ENCODE measurements at regions not wholly inside any gene's neighbourhood (a gene's known extent, or its start where the extent isn't known, plus 50 kb on each side); places are given as distances from the start of the nearest gene placed in this dataset.

- TF ChIP-seq, protein P1, sequence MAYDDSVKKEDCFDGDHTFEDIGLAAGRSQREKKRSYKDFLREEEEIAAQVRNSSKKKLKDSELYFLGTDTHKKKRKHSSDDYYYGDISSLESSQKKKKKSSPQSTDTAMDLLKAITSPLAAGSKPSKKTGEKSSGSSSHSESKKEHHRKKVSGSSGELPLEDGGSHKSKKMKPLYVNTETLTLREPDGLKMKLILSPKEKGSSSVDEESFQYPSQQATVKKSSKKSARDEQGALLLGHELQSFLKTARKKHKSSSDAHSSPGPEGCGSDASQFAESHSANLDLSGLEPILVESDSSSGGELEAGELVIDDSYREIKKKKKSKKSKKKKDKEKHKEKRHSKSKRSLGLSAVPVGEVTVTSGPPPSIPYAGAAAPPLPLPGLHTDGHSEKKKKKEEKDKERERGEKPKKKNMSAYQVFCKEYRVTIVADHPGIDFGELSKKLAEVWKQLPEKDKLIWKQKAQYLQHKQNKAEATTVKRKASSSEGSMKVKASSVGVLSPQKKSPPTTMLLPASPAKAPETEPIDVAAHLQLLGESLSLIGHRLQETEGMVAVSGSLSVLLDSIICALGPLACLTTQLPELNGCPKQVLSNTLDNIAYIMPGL (CRISPR knock-in tag; IDR thresholded peaks at IDR 0.05; ENCODE audit: borderline replicate concordance in 1 of 2, low read depth in 1 of 2): no peak
- TF ChIP-seq SKIL (CRISPR knock-in tag; IDR thresholded peaks at IDR 0.05; ENCODE audit: borderline replicate concordance) (peak; percentile 41; the same call in 1 of the 2 replicates), HNF4A (CRISPR knock-in tag; IDR thresholded peaks at IDR 0.05) (peak; percentile 94), SNRNP70 (IDR thresholded peaks at IDR 0.05; ENCODE audit: low read depth, low read length) (no peak), ZMYM4 (CRISPR knock-in tag; IDR thresholded peaks at IDR 0.05) (peak; percentile 18; the same call in 1 of the 2 replicates), IRX3 (CRISPR knock-in tag; IDR thresholded peaks at IDR 0.05; ENCODE audit: borderline replicate concordance, low read depth) (no peak), ZNF18 (CRISPR knock-in tag; IDR thresholded peaks at IDR 0.05; ENCODE audit: insufficient replicate concordance) (no peak), SMARCE1 (IDR thresholded peaks at IDR 0.05; ENCODE audit: borderline replicate concordance) (no peak), RORA (CRISPR knock-in tag; IDR thresholded peaks at IDR 0.05) (no peak), ZNF282 (IDR thresholded peaks at IDR 0.05; ENCODE audit: partially characterized antibody) (no peak), MTF2 (CRISPR knock-in tag; IDR thresholded peaks at IDR 0.05; ENCODE audit: borderline replicate concordance) (no peak), ELF3 (CRISPR knock-in tag; IDR thresholded peaks at IDR 0.05) (peak; percentile 67), ZFP37 (CRISPR knock-in tag; IDR thresholded peaks at IDR 0.05; ENCODE audit: borderline replicate concordance) (no peak), ZBTB42 (CRISPR knock-in tag; IDR thresholded peaks at IDR 0.05) (no peak), PRPF4 (IDR thresholded peaks at IDR 0.05; ENCODE audit: low read depth, low read length, poor library complexity, severe bottlenecking) (no peak), REL (CRISPR knock-in tag; conservative IDR thresholded peaks at IDR 0.05) (no peak), RFXAP (CRISPR knock-in tag; IDR thresholded peaks at IDR 0.05; ENCODE audit: borderline replicate concordance) (no peak; the same call in 1 of the 2 replicates), ZNF235 (CRISPR knock-in tag; IDR thresholded peaks at IDR 0.05; ENCODE audit: borderline replicate concordance) (no peak), KLF16 (CRISPR knock-in tag; IDR thresholded peaks at IDR 0.05) (no peak)
- TF ChIP-seq, protein P2, sequence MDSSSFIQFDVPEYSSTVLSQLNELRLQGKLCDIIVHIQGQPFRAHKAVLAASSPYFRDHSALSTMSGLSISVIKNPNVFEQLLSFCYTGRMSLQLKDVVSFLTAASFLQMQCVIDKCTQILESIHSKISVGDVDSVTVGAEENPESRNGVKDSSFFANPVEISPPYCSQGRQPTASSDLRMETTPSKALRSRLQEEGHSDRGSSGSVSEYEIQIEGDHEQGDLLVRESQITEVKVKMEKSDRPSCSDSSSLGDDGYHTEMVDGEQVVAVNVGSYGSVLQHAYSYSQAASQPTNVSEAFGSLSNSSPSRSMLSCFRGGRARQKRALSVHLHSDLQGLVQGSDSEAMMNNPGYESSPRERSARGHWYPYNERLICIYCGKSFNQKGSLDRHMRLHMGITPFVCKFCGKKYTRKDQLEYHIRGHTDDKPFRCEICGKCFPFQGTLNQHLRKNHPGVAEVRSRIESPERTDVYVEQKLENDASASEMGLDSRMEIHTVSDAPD (CRISPR knock-in tag; IDR thresholded peaks at IDR 0.05): peak; percentile 21; the same call in 1 of the 2 replicates
These were observed 61.1 kb downstream of the BARX1 start (continued) for GRCh38 chr9:93893899-93894690.

All from HepG2 (cell line).